Activated CD4-positive, alpha-beta T cell treated with anti-CD3 and anti-CD28 coated beads for 24 hours (primary cell): ENCODE measurements at regions not wholly inside any gene's neighbourhood (a gene's known extent, or its start where the extent isn't known, plus 50 kb on each side); places are given as distances from the start of the nearest gene placed in this dataset.
"Not testable (repeated sequence)": the region's sequence is repeated elsewhere in the genome, so short reads cannot be mapped to it uniquely, and the experiment has no call there.

ENCODE experiments used
- DNase-seq, 2 donors: peaks; one replicate each; pipeline ENCODE4 v3.0.0-alpha.2; 2020; ENCODE audit warnings: low read depth in 2 of 2

GRCh38 chr10:117748058-117748457 is 205.5 kb downstream of the EMX2 start:
- DNase-seq = no peak

DNA sequence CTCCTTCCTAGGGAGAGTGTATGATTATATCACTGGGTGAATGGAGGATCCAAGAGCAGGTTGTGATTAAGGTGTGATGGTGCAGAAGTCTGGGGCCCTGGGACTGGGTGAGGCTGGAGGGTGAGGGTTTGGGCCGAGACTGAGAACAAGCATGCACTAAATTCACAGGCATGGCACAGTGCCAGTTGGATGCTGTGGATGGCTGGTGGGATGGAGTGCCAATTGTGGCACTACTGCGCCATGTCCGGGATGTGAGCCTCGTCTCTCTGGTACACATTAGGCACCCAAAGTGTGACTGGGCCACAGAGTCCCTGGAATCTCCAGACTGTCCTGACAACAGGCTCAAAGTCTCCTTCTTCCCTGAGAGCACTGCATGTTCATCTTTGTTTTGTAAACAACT is 208.1 kb downstream of the EMX2 start:
- DNase-seq = no peak

DNA sequence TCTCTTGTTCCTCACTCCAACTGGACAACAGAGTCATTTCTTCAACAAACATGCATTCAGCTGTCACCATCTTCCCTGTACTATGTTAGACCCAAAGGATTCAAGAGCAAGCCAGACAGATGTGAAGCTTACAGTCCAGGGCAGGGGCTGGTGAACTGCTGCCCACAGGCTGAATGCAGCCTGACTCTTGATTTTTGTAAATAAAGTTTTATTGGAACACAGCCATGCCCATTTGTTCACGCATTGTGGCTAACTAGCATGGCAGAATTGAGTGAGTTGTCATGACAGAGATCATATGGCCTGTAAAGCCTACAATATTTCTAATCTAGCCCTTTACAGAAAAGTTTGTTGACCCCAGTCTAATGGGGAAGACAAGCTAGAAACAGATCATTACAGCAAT is 208.7 kb downstream of the EMX2 start:
- DNase-seq = no peak

GRCh38 chr10:117752103-117752502 is 209.6 kb downstream of the EMX2 start:
- no peak for DNase-seq

DNA sequence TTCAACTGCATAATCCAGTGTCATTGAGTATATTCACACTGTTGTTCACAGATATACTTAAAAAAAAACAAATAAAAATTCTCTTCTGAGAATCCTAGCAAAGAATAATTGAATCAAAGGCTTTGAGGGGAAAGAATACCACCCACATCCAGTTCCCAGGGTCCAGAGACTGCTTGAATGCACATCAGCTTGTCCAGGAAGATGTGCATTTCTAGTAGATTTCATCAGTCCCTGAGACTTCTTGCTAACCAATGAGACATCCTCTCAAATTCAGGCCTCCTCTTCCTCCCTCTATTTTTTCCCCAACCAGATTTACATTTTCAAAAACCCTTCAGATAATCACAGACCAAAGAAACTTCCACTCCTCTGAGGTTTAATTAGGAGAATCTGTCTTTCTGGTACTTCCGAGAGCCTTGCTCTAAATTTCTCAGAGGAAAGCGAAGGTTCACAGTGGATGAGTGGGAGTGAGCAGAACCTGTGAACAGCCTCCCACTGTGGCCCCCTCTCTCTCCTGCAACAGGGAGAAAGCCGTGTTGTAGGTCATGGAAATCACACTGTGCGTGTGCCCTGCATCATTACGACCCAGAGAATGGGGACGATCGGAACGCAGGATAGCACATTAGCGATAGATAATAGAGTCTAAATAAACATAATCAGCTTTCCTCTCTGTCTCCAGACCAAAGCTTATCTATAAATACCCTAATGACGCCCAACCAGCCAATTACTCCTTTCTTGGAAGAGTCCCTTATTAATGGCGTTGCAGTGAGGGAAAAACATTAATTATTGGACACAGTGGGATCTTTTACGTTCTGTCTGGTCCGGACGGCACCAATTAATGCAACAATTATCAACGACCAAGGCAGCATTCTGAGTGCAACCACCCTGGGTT is 212.5 kb downstream of the EMX2 start:
- DNase-seq = no peak

DNA sequence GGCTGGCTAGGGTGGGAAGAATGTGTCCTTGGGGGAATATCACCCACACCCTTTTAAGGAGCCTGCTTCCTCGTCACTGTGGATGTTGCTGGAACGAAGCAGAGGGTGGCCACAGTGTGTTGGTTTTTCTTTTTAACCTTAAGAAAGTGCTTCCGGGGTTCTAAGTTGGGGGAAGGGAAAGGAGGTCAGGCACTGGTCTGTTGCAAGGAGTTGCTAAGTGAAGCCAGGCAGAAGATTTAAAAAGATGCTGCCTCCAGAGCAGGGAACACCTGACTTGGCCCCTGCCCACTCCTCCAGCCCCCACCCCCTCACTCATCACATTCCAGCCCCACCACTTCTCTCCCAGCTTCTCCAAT is 213.1 kb downstream of the EMX2 start:
- DNase-seq = no peak

DNA sequence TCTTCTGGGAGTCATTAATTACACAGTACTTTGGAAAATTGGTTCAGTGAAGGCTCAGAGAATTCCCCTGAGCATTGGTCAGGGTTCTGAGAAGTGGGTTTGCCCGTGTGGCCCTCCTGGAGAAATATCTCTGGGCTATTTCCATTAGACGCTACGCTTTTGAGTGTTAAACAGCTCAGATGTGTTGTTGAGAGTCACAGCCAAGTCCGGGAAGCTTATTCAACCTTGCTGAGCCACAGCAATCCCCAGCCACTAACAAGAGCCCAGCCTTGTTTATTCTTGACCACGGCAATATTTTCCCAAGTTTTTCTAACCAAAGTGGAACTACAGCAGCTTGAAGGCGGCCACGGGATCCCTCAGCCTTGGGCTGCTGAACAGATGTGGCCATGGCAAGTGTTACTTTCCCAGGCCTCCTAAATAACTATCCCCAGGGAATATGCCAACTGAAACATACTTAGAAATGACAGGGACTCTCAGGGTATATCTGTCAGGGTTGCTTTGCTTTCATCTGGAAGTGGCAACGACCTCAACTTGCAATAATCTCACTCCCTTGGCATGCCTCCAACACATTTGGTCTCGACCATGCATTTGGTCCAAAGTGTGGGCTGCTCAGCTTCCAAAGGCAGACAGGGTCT is 214.7 kb downstream of the EMX2 start:
- no peak for DNase-seq

- no peak for DNase-seq
Observed at GRCh38 chr10:117759266-117759665, 216.7 kb downstream of the EMX2 start.

GRCh38 chr10:117761695-117762094 is 219.1 kb downstream of the EMX2 start:
- no peak for DNase-seq

- no peak for DNase-seq
Observed at GRCh38 chr10:117762126-117762818, 219.7 kb downstream of the EMX2 start.

DNA sequence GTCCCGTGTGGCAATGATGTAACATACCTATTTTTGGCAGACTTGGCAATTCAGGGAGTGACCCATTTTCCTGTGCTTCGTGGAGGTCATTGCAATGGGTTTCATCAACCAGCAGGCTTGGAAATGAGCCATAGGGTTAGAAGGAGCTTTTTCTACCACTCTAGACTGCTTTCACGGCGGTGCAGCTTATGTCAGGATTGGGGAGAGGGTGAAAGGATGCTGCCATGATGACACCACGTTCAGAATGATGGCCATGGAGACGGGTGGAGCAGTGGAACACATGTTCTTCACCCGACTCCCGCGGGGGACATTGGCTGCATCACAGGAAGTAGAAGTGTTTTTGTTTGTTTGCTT is 220.2 kb downstream of the EMX2 start:
- DNase-seq = no peak

DNA sequence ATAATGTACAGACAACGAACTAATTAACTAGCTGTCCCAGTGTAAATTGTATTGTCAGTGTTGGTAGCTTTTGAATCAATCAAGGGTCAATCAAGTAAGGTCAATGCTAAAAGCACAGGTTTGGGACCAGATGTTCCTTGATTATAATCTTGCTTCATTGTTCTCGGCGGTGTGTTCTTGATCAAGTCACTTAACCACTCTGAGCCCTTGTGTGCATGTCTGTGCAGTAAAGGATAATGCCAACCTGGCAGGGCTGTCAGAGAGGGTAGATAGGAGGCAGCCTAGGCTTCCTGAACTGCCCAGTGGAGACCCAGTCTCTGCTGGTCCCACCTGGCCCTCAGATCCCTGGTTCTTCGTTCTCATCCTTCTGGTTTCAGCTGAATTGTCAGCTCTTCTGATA is 221.0 kb downstream of the EMX2 start:
- DNase-seq = no peak

GRCh38 chr10:117768333-117769042 is 225.9 kb downstream of the EMX2 start:
- no peak for DNase-seq

GRCh38 chr10:117775526-117775925 is 233.0 kb downstream of the EMX2 start:
- no peak for DNase-seq

- DNase-seq = not testable (repeated sequence)
Observed at GRCh38 chr10:117777222-117777621, 234.7 kb downstream of the EMX2 start.

- no peak for DNase-seq
Observed at GRCh38 chr10:117778241-117778640, 235.7 kb downstream of the EMX2 start.

DNA sequence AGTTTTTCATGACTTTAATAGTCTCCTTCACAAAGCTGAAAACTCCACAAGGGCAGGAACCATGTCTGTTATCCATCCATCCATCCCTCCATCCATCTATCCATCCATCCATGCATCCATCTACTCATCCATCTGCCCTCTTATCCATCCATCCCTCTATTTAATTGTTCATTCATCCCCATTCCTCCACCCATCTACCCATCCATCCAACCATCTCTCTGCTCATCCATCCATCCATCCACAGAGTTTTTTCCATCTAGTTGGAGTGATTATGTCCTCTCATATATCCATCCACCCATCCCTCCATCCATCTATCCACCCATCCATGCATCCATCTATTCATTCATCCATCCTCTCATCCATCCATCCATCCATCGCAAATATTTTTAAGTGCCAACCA is 237.9 kb downstream of the EMX2 start:
- no peak for DNase-seq

GRCh38 chr10:117781216-117781831 is 238.8 kb downstream of the EMX2 start:
- no peak for DNase-seq

GRCh38 chr10:117782276-117782675 is 239.7 kb downstream of the EMX2 start:
- no peak for DNase-seq

- DNase-seq = no peak
Observed at GRCh38 chr10:117783698-117784395, 241.3 kb downstream of the EMX2 start.

DNA sequence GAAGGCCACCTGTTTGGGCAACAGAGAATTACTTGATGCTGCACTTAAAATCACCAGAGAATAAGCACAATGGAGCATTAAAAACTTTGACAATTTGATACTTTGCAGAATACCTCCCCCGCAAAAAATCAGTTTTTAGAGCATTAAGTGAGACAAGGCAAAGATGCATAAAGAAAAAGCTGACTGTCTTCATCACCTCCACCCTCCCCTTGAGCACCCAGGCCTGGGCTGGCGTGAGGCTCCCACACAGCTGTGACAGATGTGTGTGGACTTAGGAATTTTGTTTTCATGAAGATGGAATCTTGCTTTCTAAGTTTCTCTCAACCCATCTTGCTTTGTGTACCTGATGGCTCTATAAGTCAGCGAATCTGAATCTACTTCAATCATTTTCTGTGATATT is 242.2 kb downstream of the EMX2 start:
- no peak for DNase-seq
